Lung (tissue), 11 donors: ENCODE measurements at regions not wholly inside any gene's neighbourhood (a gene's known extent, or its start where the extent isn't known, plus 50 kb on each side); places are given as distances from the start of the nearest gene placed in this dataset.

Experiments used
- ATAC-seq: fragments of 200-7000 bp; cut with Tn5 transposase; one replicate; pipeline ENCODE4 v1.9.1; 2020; ENCODE audit warnings: moderate number of reproducible peaks; ENCODE audit not compliant: insufficient read depth, low FRiP score
- DNase-seq, 3 donors: peaks; one replicate each; pipeline ENCODE4 v3.0.0-alpha.2; 2013 to 2017
- H3K27ac ChIP-seq, 2 donors: one replicate each; pipeline ENCODE4 v1.5.1; 2013; ENCODE audit warnings: mild to moderate bottlenecking in 2 of 2, moderate library complexity in 2 of 2, control low read depth in 1 of 2, inconsistent platforms in 1 of 2, low read depth in 1 of 2, low read length in 1 of 2
- H3K27me3 ChIP-seq, 3 donors: one replicate each; pipeline ENCODE4 v1.5.1; 2013; ENCODE audit warnings: low read length in 2 of 3; ENCODE audit not compliant: control insufficient read depth in 3 of 3, insufficient read depth in 3 of 3
- H3K36me3 ChIP-seq, 4 donors: one replicate each; pipeline ENCODE4 v1.5.1; 2013; ENCODE audit warnings: low read length in 4 of 4, mild to moderate bottlenecking in 1 of 4, moderate library complexity in 1 of 4; ENCODE audit not compliant: control insufficient read depth in 4 of 4, insufficient read depth in 4 of 4
- H3K4me1 ChIP-seq, 5 donors: one replicate each; pipeline ENCODE4 v1.5.1; 2013; ENCODE audit warnings: low read length in 5 of 5, mild to moderate bottlenecking in 2 of 5, moderate library complexity in 1 of 5; ENCODE audit not compliant: control insufficient read depth in 5 of 5, insufficient read depth in 5 of 5
- H3K4me3 ChIP-seq: one replicate; pipeline ENCODE4 v1.5.1; 2013; ENCODE audit warnings: mild to moderate bottlenecking, control low read depth, moderate library complexity
- H3K9ac ChIP-seq, 2 donors: one replicate each; pipeline ENCODE4 v1.5.1; 2013; ENCODE audit warnings: low read length in 2 of 2, control low read depth in 1 of 2; ENCODE audit not compliant: insufficient read depth in 1 of 2
- H3K9me3 ChIP-seq, 4 donors: one replicate each; pipeline ENCODE4 v1.5.1; 2013; ENCODE audit warnings: low read length in 3 of 4, mild to moderate bottlenecking in 1 of 4, moderate library complexity in 1 of 4; ENCODE audit not compliant: control insufficient read depth in 4 of 4, insufficient read depth in 3 of 4
- CTCF ChIP-seq: IDR thresholded peaks from 2 replicates; pipeline ENCODE4 v1.5.1; 2012; ENCODE audit warnings: mild to moderate bottlenecking; ENCODE audit errors: control extremely low read depth, extremely low read depth
- WGBS, 2 donors: extraction: QIAGEN DNeasy Blood & Tissue Kit; methylation state at CpG; one replicate each; pipeline ENCODE4 v1.1.7; 2013; 5-methylcytosine and 5-hydroxymethylcytosine counted together
- donor health status: control.
- donor health status: control.
- donor health status: Bipolar disorder and iron deficiency.
- donor health status: healthy.
- donor health status: DM: yes; HTN: yes; CAD: no.

- Histone ChIP-seq H3K9ac (no peak overlapping the region), H3K4me1 (no peaks in the 10 kb centered on the region), H3K27me3 (no peaks in the 10 kb centered on the region), H3K27ac (no peak overlapping the region), H3K9me3 (no peaks in the 10 kb centered on the region), H3K36me3 (no peaks in the 10 kb centered on the region), H3K4me3 (no peak overlapping the region)
- no peak for TF ChIP-seq CTCF
- WGBS, 2 donors: 48 to 76% methylated on average over 2 of the region's 2 CpGs
- no peak for ATAC-seq
- DNase-seq: no peak
Observed at GRCh38 chr3:35241236-35241635, 398.1 kb upstream of the ARPP21 start.

- Histone ChIP-seq H3K4me1 (no peaks in the 10 kb centered on the region), H3K27ac (no peak overlapping the region), H3K36me3 (no peaks in the 10 kb centered on the region), H3K4me3 (no peak overlapping the region), H3K27me3 (no peaks in the 10 kb centered on the region), H3K9me3 (peaks cover 0 to 2% (median 0%) of the 10 kb centered on the region in 4 donors), H3K9ac (no peak overlapping the region)
- no peak for TF ChIP-seq CTCF
- DNase-seq (no peak), ATAC-seq (no peak)
- 55 to 66% methylated on average over 4 of the region's 4 CpGs for WGBS, 2 donors
Observed at GRCh38 chr3:35254917-35255316, 384.4 kb upstream of the ARPP21 start.

- H3K4me1 ChIP-seq: no peaks in the 10 kb centered on the region
- no peaks in the 10 kb centered on the region for H3K36me3 ChIP-seq
- no peak for TF ChIP-seq CTCF
- no peak for ATAC-seq
- H3K9me3 ChIP-seq: peaks cover 0 to 2% (median 0%) of the 10 kb centered on the region in 4 donors
- no peak overlapping the region for H3K9ac ChIP-seq
- no peak for DNase-seq
- H3K27me3 ChIP-seq: no peaks in the 10 kb centered on the region
- H3K27ac ChIP-seq: no peak overlapping the region
- H3K4me3 ChIP-seq: no peak overlapping the region
Observed at GRCh38 chr3:35257641-35258040, 381.7 kb upstream of the ARPP21 start.

GRCh38 chr3:35262406-35262805 lies 376.9 kb upstream of the ARPP21 start:
- no peak for DNase-seq
- Histone ChIP-seq H3K9me3 (no peaks in the 10 kb centered on the region), H3K27me3 (no peaks in the 10 kb centered on the region), H3K36me3 (no peaks in the 10 kb centered on the region), H3K9ac (no peak overlapping the region), H3K27ac (no peak overlapping the region), H3K4me1 (no peaks in the 10 kb centered on the region), H3K4me3 (no peak overlapping the region)
- ATAC-seq: no peak
- no peak for TF ChIP-seq CTCF
